HG02973 (cell line): ENCODE measurements at regions not wholly inside any gene's neighbourhood (a gene's known extent, or its start where the extent isn't known, plus 50 kb on each side); places are given as distances from the start of the nearest gene placed in this dataset.
A peak's percentile ranks its signal among the peaks of the same experiment; 100 is the strongest.

Source experiments
- ATAC-seq: cut with Tn5 transposase; IDR thresholded peaks from one replicate; pipeline ENCODE4 v1.9.1; 2021; ENCODE audit warnings: moderate library complexity; ENCODE audit not compliant: unreplicated experiment

GRCh38 chr1:50358962-50359361 is 64.3 kb downstream of the DMRTA2 start:
- ATAC-seq, result no peak

GRCh38 chr1:50357186-50357585 is 66.1 kb downstream of the DMRTA2 start:
- no peak for ATAC-seq

GRCh38 chr1:50354813-50355212 is 68.4 kb downstream of the DMRTA2 start:
- ATAC-seq, result no peak

GRCh38 chr1:50352428-50352827 is 70.8 kb downstream of the DMRTA2 start:
- no peak for ATAC-seq

GRCh38 chr1:50350868-50351267 is 72.4 kb downstream of the DMRTA2 start:
- no peak for ATAC-seq

- ATAC-seq, result no peak
Measured at GRCh38 chr1:50350421-50350820, 72.8 kb downstream of the DMRTA2 start.

- ATAC-seq, result no peak
Measured at GRCh38 chr1:50349242-50349565, 74.0 kb downstream of the DMRTA2 start.

GRCh38 chr1:50348449-50349241 is 74.6 kb downstream of the DMRTA2 start:
- peak; percentile 71 for ATAC-seq

- no peak for ATAC-seq
Measured at GRCh38 chr1:50347933-50348332, 75.3 kb downstream of the DMRTA2 start.

- ATAC-seq, result no peak
Measured at GRCh38 chr1:50346621-50347020, 76.6 kb downstream of the DMRTA2 start.

- no peak for ATAC-seq
Measured at GRCh38 chr1:50343323-50343722, 79.9 kb downstream of the DMRTA2 start.

DNA sequence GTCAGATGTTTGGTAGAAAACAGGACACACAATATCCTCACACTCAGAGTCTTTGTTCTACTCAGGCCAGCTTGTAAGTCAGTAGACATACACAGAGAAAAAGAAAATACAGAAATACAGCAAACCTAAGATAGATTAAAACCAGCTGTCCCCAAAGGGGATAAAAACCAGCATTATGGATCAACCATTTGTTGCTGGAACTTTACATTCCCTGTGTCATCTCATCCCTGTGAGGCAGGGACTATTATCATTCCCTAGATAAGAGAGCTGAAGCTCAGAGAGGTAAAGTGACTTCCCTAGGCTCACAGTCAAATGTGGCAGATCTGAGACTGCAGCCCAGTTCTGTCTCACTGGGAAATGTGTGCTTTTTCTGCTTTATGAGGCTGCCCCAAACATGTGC is 80.7 kb downstream of the DMRTA2 start:
- no peak for ATAC-seq

DNA sequence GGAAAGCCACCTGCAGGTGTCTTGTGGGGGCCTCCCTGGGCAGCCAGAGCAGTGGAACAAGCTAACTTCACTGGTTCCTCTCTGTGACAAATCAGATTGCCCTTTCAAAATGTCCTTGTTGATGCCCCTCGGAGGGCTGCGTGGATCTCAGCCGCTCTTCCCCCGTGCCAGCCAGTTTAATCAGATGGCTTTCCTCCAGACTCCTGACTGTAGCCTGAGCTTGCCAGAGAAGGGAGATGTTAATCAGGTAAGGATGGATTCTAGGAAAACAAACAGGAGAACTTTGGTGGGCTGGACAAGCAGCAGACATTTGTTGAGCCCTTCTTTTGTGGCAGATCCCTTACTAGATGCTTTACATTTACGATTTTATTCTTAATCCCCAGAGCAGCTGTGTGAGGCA is 88.2 kb downstream of the DMRTA2 start:
- ATAC-seq, result no peak

DNA sequence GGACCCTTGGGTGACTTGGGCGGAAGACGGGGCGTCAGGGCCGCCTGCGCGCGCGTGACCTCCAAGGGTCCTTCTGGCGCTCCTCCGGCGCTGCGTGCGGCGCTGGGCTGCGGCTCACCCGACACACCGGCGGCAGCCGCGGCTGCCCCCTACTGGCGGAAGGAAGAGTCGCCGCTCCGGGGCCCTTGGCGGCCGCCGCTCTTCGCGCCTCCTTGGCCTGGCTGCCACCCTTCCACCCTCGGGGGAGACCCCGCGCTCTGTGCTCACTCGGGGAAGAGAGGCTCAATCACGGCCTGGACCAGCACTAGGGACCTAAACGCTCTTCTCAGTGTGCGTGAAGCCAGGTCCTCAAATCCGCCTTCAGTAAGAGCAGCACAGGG is 89.7 kb downstream of the DMRTA2 start:
- peak; percentile 85 for ATAC-seq

DNA sequence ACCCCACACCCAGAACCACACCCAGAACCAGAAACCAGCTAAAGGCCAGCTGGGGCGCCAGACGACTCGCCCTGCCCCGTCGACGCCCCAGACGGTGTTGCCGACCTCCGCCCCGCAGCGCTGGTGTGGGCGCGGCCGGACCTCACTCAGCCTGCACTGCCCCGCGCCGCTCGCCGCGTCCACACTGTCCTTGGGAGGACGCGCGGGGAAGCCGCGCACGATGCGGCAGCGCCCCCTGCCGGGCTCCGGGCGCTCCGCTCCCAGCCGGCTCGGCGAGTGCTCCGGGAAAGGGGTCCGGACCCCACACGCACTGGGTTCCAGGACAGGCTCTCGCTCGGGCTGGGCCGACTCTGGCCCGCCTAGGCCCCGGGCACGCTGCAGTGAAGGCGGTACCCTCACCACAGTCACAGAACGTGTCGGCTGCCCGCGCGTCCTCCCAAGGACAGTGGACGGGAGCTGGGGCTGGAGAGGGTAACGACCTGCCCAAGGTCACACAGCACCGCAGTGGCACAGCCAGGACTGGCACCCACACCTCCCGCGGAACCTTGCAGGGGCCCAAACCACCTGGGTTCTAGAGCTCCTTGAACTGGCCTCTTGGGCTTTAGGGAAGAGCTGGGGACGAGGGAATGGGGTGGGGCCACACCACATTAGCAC is 90.2 kb downstream of the DMRTA2 start:
- peak; percentile 68 for ATAC-seq

DNA sequence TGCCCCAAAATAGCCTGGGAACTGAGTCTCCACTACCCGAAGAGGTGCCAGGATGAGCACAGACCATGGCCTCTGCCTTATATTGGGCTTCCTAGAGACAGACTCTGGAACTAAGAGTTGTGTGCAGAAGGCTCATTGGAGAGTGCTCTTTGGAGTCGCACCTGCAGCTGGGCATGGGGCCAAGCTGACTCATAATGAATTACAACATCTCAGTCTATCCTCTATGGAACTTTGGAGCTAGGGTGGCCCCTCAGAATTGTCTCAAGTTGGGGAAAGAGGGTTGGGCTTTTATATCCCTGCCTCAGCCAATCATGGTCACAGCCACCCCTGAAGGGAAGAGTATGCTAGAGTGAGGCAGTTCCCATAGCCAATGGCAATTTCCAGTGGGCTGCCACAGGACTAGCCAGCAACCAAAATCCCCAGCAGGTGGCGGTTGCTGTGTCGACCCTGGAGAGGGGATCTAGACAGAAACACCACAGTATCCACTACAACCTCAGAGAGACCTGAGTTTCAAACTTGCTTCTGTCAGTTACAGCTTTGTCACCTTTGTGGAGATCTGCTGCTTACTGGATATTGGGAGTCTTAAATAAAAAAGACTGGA is 93.8 kb downstream of the DMRTA2 start:
- no peak for ATAC-seq

GRCh38 chr1:50328552-50328951 is 94.7 kb downstream of the DMRTA2 start:
- no peak for ATAC-seq

- ATAC-seq, result no peak
Measured at GRCh38 chr1:50326026-50326425, 97.2 kb downstream of the DMRTA2 start.

GRCh38 chr1:50322579-50322978 is 100.7 kb downstream of the DMRTA2 start:
- no peak for ATAC-seq

DNA sequence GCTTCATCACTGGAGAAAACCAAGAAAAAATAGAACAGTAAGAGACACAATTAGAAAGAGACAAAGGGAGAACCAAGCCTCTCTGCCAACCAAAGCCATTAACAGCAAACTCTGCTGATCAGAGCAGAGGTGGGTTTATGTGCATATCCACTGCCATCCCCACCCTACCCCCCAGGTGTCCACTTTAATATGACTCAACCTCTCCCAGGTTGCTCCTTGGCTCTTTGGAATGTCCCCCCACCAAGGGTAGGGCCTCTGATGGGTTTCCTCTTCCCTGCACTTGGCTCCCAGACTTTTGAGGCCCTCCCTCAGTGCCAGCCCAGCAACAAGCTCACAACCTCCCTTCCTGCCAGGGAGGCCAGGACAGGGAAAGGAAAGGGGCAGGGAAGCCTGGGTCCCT is 104.8 kb downstream of the DMRTA2 start:
- no peak for ATAC-seq

GRCh38 chr1:50308878-50309277 is 114.4 kb downstream of the DMRTA2 start:
- no peak for ATAC-seq

- ATAC-seq, result no peak
Measured at GRCh38 chr1:50305808-50306207, 117.4 kb downstream of the DMRTA2 start.
